GM12864 (cell line): ENCODE measurements at regions not wholly inside any gene's neighbourhood (a gene's known extent, or its start where the extent isn't known, plus 50 kb on each side); places are given as distances from the start of the nearest gene placed in this dataset.

Experiments used
- DNase-seq: peaks from one replicate; pipeline ENCODE4 v3.0.0-alpha.2; 2011; ENCODE audit warnings: low read depth
- H3K4me3 ChIP-seq: 2 replicates; pipeline ENCODE4 v1.5.1; 2011; ENCODE audit warnings: mild to moderate bottlenecking, low read depth, low read length, control low read depth
- TF ChIP-seq, protein P1 (sequence below): IDR thresholded peaks from 2 replicates; pipeline ENCODE4 v1.5.1; 2011; ENCODE audit warnings: low read depth, mild to moderate bottlenecking, moderate library complexity, low read length, control low read depth, inconsistent platforms; ENCODE audit errors: missing control alignments

DNA sequence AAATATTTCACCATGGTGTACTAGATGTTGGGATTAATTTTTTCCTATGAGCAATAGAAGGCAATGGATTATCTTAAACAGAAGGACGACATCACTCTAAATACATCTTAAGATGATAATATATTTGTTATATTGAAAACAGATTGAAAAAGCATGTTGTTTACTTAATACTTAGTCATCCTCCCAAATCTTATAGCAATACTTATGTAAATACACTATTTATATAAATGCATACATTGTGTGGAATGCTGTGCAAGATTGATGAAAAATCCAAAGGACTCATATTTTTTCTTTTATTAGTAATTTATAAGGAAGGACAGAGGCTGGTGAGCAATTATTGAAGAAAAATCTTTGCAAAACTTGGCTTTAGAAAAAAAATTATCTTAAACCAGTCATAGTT, 593.5 kb downstream of the MMUT start:
- TF ChIP-seq, protein P1, sequence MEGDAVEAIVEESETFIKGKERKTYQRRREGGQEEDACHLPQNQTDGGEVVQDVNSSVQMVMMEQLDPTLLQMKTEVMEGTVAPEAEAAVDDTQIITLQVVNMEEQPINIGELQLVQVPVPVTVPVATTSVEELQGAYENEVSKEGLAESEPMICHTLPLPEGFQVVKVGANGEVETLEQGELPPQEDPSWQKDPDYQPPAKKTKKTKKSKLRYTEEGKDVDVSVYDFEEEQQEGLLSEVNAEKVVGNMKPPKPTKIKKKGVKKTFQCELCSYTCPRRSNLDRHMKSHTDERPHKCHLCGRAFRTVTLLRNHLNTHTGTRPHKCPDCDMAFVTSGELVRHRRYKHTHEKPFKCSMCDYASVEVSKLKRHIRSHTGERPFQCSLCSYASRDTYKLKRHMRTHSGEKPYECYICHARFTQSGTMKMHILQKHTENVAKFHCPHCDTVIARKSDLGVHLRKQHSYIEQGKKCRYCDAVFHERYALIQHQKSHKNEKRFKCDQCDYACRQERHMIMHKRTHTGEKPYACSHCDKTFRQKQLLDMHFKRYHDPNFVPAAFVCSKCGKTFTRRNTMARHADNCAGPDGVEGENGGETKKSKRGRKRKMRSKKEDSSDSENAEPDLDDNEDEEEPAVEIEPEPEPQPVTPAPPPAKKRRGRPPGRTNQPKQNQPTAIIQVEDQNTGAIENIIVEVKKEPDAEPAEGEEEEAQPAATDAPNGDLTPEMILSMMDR, result no peak
- DNase-seq, result no peak
- H3K4me3 ChIP-seq, result no peak overlapping the region

GRCh38 chr6:48866682-48867081, 596.4 kb downstream of the MMUT start:
- no peak for DNase-seq
- no peak overlapping the region for H3K4me3 ChIP-seq
- TF ChIP-seq, protein P1, result no peak

- DNase-seq, result no peak
- H3K4me3 ChIP-seq, result no peak overlapping the region
- TF ChIP-seq, protein P1, result no peak
These were observed 602.9 kb downstream of the MMUT start for GRCh38 chr6:48860175-48860574.

GRCh38 chr6:48859562-48860123, 603.4 kb downstream of the MMUT start:
- no peak for DNase-seq
- no peak overlapping the region for H3K4me3 ChIP-seq
- TF ChIP-seq, protein P1, result no peak

GRCh38 chr6:48845219-48845618, 617.8 kb downstream of the MMUT start:
- no peak for DNase-seq
- H3K4me3 ChIP-seq, result no peak overlapping the region
- TF ChIP-seq, protein P1, result no peak

GRCh38 chr6:48844696-48845095, 618.4 kb downstream of the MMUT start:
- no peak for DNase-seq
- TF ChIP-seq, protein P1, result no peak
- H3K4me3 ChIP-seq, result no peak overlapping the region

DNA sequence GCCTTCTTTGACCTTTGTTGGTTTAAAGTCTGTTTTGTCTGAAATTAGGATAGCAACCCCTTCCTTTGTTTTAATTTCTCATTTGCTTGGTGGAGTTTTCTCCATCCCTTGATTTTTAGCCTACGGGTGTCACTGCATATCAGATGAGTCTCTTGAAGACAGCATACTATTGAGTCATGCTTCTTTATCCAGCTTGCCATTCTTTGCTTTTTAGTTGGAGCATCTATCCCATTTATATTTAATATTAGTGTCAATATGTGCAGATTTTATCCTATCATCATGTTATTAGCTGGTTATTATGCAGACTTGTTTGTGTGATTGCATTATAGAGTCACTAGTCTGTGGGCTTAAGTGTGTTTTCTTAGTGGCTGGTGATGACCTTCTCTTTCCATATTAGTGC, 622.2 kb downstream of the MMUT start:
- no peak overlapping the region for H3K4me3 ChIP-seq
- TF ChIP-seq, protein P1, result no peak
- DNase-seq, result no peak
